ENCODE measurements at regions not wholly inside any gene's neighbourhood (a gene's known extent, or its start where the extent isn't known, plus 50 kb on each side); places are given as distances from the start of the nearest gene placed in this dataset.
"Not testable (repeated sequence)": the region's sequence is repeated elsewhere in the genome, so short reads cannot be mapped to it uniquely, and the experiment has no call there.

DNA sequence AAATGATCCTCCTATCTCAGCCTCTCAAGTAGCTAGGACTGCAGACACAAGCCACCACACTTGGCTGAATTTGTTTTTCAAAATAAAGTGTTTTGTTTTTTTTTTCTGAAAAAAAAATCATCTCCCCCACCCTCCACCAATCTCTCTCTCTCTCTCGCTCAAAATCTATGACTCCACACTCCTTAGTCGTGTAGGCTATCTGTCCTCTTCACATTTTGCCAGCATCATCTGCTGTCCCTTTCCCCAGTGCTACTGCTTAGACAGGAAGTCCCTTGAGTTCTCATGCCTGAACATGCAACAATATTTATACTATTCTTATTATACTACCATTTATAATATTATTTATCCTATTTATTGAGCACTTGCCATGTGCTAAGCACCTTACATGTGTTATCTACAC, 80.7 kb upstream of the TMEM164 start:
- TF ChIP-seq, protein P1, sequence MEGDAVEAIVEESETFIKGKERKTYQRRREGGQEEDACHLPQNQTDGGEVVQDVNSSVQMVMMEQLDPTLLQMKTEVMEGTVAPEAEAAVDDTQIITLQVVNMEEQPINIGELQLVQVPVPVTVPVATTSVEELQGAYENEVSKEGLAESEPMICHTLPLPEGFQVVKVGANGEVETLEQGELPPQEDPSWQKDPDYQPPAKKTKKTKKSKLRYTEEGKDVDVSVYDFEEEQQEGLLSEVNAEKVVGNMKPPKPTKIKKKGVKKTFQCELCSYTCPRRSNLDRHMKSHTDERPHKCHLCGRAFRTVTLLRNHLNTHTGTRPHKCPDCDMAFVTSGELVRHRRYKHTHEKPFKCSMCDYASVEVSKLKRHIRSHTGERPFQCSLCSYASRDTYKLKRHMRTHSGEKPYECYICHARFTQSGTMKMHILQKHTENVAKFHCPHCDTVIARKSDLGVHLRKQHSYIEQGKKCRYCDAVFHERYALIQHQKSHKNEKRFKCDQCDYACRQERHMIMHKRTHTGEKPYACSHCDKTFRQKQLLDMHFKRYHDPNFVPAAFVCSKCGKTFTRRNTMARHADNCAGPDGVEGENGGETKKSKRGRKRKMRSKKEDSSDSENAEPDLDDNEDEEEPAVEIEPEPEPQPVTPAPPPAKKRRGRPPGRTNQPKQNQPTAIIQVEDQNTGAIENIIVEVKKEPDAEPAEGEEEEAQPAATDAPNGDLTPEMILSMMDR (IDR thresholded peaks at IDR 0.05; ENCODE audit: unreplicated experiment in 3 of 3): no peak
- Mint-ChIP-seq H3K9me3 (no peaks in the 10 kb centered on the region), H3K4me3 (no peak overlapping the region), H3K27ac (no peak overlapping the region), H3K27me3 (ENCODE audit: low read depth) (no peaks in the 10 kb centered on the region), H3K36me3 (ENCODE audit: low read depth) (no peaks in the 10 kb centered on the region), H3K4me1 (peaks cover 5% of the 10 kb centered on the region)

DNA sequence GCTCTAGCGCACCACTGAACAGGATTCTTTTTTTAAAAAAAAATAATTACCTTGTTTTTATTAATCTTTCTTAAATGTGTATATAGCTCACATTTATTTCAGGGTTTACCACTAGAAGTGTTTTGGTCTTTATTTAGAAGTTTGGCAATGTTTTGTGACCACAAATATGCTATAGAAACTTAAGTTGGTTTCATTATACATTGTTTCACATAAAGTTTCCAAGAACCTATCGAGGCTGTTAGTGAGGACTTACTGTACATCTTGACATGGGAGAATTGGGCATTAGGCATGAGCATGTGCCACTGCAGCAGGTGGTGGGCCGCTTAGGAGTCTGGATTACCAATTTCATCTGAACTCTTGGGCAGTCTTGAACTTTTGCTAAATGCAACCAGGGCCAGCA, 77.9 kb upstream of the TMEM164 start:
- H3K4me1 Mint-ChIP-seq: peaks cover 20% of the 10 kb centered on the region
- H3K36me3 Mint-ChIP-seq (ENCODE audit: low read depth); H3K27ac Mint-ChIP-seq; H3K27me3 Mint-ChIP-seq (ENCODE audit: low read depth); H3K4me3 Mint-ChIP-seq; H3K9me3 Mint-ChIP-seq: not testable (repeated sequence)

DNA sequence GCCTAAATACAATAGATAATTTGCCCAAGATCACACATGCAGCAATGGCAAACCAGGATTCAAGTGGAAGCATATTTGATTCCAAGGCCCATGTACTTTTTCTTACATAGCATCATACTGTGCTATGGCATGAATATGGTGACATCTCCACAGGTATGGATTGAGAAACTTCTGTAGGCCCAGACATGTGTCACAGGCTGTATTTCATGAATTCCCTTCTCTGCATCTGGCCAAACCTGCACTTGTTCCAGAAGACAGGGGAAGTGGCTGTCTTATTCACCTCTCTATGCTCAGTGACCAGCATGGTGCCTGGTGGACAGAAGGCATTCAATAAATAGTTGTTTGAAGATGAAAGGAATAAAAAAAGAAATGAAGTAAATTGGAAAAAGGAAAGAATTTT, 77.3 kb upstream of the TMEM164 start:
- Mint-ChIP-seq H3K4me3 (no peak overlapping the region), H3K27me3 (ENCODE audit: low read depth) (no peaks in the 10 kb centered on the region), H3K27ac (no peak overlapping the region), H3K9me3 (no peaks in the 10 kb centered on the region), H3K4me1 (peaks cover 20% of the 10 kb centered on the region), H3K36me3 (ENCODE audit: low read depth) (no peaks in the 10 kb centered on the region)
- TF ChIP-seq, protein P1 (IDR thresholded peaks at IDR 0.05; ENCODE audit: unreplicated experiment in 3 of 3): no peak

DNA sequence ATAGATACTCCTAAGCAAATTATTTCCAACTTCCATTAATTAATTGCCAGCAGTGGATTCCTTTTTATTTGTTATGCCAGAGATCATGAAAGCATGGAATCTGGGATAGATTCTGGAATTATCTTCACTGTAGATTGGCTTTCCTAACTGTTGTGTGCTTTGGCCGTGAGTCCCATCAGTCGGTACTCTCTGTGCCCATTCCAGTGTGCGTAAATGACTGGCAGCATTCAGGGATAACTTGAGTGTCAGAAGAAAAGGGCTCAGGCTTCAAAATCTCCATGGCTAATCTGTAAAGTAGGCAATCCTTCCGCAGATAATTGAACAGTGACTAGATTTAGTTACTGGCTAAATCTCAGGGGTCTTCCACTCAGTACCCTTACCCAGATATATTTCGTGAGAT, 76.8 kb upstream of the TMEM164 start:
- Mint-ChIP-seq H3K36me3 (ENCODE audit: low read depth) (no peaks in the 10 kb centered on the region), H3K27me3 (ENCODE audit: low read depth) (no peaks in the 10 kb centered on the region), H3K27ac (no peak overlapping the region), H3K9me3 (no peaks in the 10 kb centered on the region), H3K4me1 (peaks cover 20% of the 10 kb centered on the region), H3K4me3 (no peak overlapping the region)
- TF ChIP-seq, protein P1 (IDR thresholded peaks at IDR 0.05; ENCODE audit: unreplicated experiment in 3 of 3): no peak

DNA sequence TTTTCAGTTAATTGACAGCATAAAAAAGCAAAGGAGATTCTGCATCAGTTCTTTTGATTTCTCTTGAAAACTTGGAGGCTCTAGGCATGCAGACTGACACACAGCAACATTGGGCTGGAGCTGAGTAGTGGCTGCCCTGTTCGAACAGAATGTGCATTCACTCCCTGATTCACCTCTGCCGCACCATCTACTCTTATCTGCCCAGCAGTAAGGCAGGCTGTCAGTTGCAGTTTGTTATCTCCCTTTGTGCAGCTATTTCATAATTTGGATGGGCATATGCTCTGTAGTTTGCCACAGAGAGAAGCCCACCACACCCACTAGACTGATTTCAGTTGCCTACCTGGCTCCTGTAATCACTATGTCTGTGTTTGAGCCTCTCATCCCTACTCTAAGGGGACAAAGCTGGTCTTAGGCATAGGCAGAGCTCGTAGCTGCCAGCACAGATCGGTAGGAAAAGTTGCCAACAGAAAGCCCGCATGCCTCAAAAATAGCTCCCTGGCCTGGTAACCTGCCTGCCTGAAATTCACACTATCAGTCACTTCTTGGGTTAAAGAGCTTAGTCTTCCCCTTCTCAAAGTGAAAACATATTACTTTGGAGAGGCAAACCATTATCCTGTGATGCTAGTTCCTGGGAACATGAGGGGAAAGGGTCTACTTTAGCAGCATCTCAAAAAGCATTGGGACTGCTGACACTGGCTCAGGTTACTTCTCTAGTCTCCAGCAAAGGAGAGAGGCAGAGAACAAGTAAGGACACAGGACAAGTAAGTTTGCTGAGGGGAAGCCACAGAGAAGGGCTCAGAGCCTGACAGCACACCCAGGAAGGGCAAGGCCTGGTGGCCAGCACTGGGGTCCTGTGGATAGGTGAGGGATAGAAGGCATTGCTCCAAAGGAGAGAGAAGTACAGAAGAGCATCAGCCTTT, 75.9 kb upstream of the TMEM164 start:
- TF ChIP-seq, protein P1 (IDR thresholded peaks at IDR 0.05; ENCODE audit: unreplicated experiment in 3 of 3): no peak
- Mint-ChIP-seq H3K4me3 (no peak overlapping the region), H3K27ac (peak overlapping the region in 1 of 3 experiments; percentile 12), H3K9me3 (no peaks in the 10 kb centered on the region), H3K27me3 (ENCODE audit: low read depth) (no peaks in the 10 kb centered on the region), H3K4me1 (peaks cover 20% of the 10 kb centered on the region), H3K36me3 (ENCODE audit: low read depth) (no peaks in the 10 kb centered on the region)

DNA sequence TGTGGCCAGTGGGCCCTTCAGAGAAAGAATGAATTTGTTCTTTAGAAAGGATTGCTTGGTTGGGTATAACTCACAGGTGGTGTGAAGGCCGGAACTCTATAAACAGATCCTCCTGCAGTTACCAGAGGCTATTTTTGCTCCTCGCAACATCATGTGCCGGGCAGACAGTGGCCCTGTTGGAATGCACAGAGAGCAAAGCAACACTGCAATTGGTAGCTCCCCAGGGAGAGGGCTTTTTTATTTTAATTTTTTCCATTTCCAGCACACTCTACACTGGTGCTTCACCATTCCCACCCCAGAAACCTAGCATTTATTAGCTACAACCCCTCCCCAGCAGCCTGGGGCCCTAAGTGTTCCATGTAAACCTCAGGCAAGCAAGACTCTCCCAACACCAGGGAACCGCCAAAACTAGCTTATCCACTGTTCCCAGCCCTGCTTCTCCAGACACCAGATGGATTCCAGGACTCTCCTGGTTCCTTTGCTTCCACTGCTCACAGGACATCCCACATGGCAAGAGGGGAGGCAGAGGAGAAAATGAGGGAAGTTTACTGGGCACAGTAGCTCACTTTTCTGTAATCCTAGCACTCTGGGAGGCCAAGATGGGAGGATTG, 75.1 kb upstream of the TMEM164 start:
- no peaks in the 10 kb centered on the region for H3K36me3 Mint-ChIP-seq (ENCODE audit: low read depth)
- no peaks in the 10 kb centered on the region for H3K27me3 Mint-ChIP-seq (ENCODE audit: low read depth)
- H3K4me3 Mint-ChIP-seq: no peak overlapping the region
- TF ChIP-seq, protein P1 (IDR thresholded peaks at IDR 0.05; ENCODE audit: unreplicated experiment in 3 of 3): no peak
- H3K9me3 Mint-ChIP-seq: no peaks in the 10 kb centered on the region
- peak overlapping the region in 1 of 3 experiments; percentile 12 for H3K27ac Mint-ChIP-seq
- peaks cover 20% of the 10 kb centered on the region for H3K4me1 Mint-ChIP-seq

All from nephron (organoid).